ENCODE measurements at regions not wholly inside any gene's neighbourhood (a gene's known extent, or its start where the extent isn't known, plus 50 kb on each side); places are given as distances from the start of the nearest gene placed in this dataset.

DNA sequence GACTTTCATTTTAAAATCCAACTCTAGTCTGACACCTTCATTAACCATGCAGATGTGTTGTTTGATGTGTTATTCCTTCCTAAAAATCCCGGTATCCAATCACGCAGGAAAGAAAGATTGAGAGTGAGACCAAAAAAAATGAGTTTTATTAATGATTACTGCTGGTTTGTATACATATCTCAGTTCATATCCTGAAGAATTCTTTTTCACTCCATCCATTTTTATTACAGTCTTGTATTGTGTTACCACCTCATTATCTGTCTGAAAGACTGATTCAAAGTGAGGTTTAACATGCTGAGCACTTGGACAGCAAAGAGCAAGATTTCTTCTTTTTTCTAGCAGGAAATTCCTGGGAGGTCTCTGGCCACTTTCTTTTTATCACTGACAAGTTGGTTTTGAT lies 268.3 kb downstream of the CDH11 start:
- TF ChIP-seq SIN3A (IDR thresholded peaks at IDR 0.05; ENCODE audit: borderline replicate concordance, insufficient read depth, low read length) (no peak), TAF1 (IDR thresholded peaks at IDR 0.05; ENCODE audit: borderline replicate concordance, insufficient read depth, low read length) (no peak), POLR2AphosphoS5 (IDR thresholded peaks at IDR 0.05; ENCODE audit: low read depth, low read length) (no peak), FOXP2 (optimal IDR thresholded peaks at IDR 0.05; ENCODE audit: borderline replicate concordance, extremely low read depth, extremely low read length, insufficient read depth) (no peak)
- TF ChIP-seq, protein P1, sequence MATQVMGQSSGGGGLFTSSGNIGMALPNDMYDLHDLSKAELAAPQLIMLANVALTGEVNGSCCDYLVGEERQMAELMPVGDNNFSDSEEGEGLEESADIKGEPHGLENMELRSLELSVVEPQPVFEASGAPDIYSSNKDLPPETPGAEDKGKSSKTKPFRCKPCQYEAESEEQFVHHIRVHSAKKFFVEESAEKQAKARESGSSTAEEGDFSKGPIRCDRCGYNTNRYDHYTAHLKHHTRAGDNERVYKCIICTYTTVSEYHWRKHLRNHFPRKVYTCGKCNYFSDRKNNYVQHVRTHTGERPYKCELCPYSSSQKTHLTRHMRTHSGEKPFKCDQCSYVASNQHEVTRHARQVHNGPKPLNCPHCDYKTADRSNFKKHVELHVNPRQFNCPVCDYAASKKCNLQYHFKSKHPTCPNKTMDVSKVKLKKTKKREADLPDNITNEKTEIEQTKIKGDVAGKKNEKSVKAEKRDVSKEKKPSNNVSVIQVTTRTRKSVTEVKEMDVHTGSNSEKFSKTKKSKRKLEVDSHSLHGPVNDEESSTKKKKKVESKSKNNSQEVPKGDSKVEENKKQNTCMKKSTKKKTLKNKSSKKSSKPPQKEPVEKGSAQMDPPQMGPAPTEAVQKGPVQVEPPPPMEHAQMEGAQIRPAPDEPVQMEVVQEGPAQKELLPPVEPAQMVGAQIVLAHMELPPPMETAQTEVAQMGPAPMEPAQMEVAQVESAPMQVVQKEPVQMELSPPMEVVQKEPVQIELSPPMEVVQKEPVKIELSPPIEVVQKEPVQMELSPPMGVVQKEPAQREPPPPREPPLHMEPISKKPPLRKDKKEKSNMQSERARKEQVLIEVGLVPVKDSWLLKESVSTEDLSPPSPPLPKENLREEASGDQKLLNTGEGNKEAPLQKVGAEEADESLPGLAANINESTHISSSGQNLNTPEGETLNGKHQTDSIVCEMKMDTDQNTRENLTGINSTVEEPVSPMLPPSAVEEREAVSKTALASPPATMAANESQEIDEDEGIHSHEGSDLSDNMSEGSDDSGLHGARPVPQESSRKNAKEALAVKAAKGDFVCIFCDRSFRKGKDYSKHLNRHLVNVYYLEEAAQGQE (IDR thresholded peaks at IDR 0.05; ENCODE audit: insufficient read depth in 1 of 2, low read depth in 2 of 2, low read length in 2 of 2): no peak

DNA sequence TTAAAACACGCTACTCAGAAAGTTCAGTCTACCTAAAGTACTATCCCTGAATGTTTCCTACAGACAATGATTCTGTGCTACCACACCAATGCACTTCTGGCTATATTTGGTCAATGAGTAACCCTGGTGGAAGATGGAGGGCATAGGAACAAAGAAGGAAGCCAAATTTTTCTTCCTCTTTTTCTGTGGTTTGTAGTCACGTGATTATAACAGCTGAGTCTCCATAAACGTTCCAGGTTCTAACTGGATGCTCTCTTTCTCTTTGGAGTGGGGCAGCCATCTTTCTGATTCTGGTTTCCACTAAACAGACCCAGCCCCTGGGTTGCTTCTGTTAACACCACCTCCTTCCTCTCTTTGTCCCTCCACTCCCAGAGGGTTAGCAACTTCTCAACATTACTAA lies 274.9 kb downstream of the CDH11 start:
- TF ChIP-seq FOXP2 (optimal IDR thresholded peaks at IDR 0.05; ENCODE audit: borderline replicate concordance, extremely low read depth, extremely low read length, insufficient read depth): no peak
- TF ChIP-seq, protein P1 (IDR thresholded peaks at IDR 0.05; ENCODE audit: insufficient read depth in 1 of 2, low read depth in 2 of 2, low read length in 2 of 2): no peak
- TF ChIP-seq SIN3A (IDR thresholded peaks at IDR 0.05; ENCODE audit: borderline replicate concordance, insufficient read depth, low read length): no peak
- TF ChIP-seq POLR2AphosphoS5 (IDR thresholded peaks at IDR 0.05; ENCODE audit: low read depth, low read length): no peak
- no peak for TF ChIP-seq TAF1 (IDR thresholded peaks at IDR 0.05; ENCODE audit: borderline replicate concordance, insufficient read depth, low read length)

DNA sequence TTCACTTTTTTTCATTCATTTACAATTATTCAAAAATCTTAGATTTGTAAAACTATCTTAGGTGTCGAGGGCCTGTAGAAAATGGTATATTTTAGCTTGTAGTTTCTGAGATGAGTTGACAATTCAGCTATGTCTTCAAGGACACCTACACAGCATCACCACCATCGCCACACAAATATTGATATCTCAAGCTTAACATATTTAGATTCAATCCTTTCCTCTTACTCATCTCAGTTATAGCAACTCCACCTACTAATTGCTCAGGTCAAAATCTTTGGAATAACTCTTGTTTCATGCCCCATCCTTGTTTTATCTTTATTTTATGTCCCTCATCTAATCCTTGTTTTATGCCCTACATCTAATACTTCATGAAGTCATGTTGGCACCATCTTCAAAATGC lies 276.8 kb downstream of the CDH11 start:
- TF ChIP-seq TAF1 (IDR thresholded peaks at IDR 0.05; ENCODE audit: borderline replicate concordance, insufficient read depth, low read length) (no peak), FOXP2 (optimal IDR thresholded peaks at IDR 0.05; ENCODE audit: borderline replicate concordance, extremely low read depth, extremely low read length, insufficient read depth) (no peak), SIN3A (IDR thresholded peaks at IDR 0.05; ENCODE audit: borderline replicate concordance, insufficient read depth, low read length) (no peak), POLR2AphosphoS5 (IDR thresholded peaks at IDR 0.05; ENCODE audit: low read depth, low read length) (no peak)
- TF ChIP-seq, protein P1 (IDR thresholded peaks at IDR 0.05; ENCODE audit: insufficient read depth in 1 of 2, low read depth in 2 of 2, low read length in 2 of 2): no peak

DNA sequence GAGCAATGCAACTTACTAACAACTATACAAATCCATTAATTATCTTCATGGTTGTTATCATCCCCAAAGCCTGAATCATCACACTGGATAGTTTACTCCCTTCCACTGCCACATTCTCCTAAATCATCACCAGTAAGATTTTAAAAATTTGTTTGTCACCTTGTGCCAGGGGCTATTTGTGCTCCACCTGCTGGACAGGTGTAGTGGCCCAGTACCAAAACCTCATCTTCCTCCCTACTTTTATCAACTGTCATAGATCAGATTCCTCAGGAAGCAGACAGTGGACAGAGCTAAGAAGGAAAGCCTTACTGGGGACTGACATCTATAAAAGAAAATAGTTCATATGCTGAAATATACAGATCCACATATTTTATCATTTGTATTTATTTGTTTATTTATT lies 280.4 kb downstream of the CDH11 start:
- TF ChIP-seq, protein P1 (IDR thresholded peaks at IDR 0.05; ENCODE audit: insufficient read depth in 1 of 2, low read depth in 2 of 2, low read length in 2 of 2): no peak
- TF ChIP-seq TAF1 (IDR thresholded peaks at IDR 0.05; ENCODE audit: borderline replicate concordance, insufficient read depth, low read length): no peak

DNA sequence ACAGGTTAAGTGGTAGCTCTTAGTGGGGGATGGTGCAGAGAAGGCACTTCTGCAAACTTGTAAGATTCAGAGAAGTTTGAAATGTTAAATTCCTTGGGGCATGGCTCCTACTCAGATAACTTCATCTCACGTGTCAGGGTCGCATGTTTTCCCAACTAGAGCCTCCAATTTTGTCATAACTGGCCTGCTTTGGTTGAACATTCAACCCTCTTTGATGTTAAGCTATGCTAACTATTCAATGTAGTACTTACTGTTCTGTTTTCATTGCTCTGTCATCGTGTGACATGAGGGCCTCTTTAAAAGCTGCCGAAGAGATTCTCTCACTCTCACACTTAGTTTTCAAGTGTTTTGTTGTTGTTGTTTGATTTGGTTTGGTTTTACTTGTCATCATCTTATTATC lies 280.8 kb downstream of the CDH11 start:
- TF ChIP-seq, protein P1 (IDR thresholded peaks at IDR 0.05; ENCODE audit: insufficient read depth in 1 of 2, low read depth in 2 of 2, low read length in 2 of 2): no peak
- TF ChIP-seq FOXP2 (optimal IDR thresholded peaks at IDR 0.05; ENCODE audit: borderline replicate concordance, extremely low read depth, extremely low read length, insufficient read depth) (no peak), POLR2AphosphoS5 (IDR thresholded peaks at IDR 0.05; ENCODE audit: low read depth, low read length) (no peak), TAF1 (IDR thresholded peaks at IDR 0.05; ENCODE audit: borderline replicate concordance, insufficient read depth, low read length) (no peak), SIN3A (IDR thresholded peaks at IDR 0.05; ENCODE audit: borderline replicate concordance, insufficient read depth, low read length) (no peak)

Measured in PFSK-1 (cell line).